Thyroid gland (tissue), 4 donors: ENCODE measurements at regions not wholly inside any gene's neighbourhood (a gene's known extent, or its start where the extent isn't known, plus 50 kb on each side); places are given as distances from the start of the nearest gene placed in this dataset.

Experiments
- POLR2A ChIP-seq, 2 donors: fragments of 450-650 bp; IDR thresholded peaks; one replicate each; pipeline ENCODE4 v1.6.1; 2017; ENCODE audit warnings: antibody characterized with exemption in 2 of 2, mild to moderate bottlenecking in 2 of 2, moderate library complexity in 1 of 2
- TF ChIP-seq, protein P1 (sequence below), 6 experiments: fragments of 200-600 bp in 3 of 6; fragments of 450-650 bp in 3 of 6; sonication (generic) in 3 of 6; IDR thresholded peaks; one replicate each; pipeline ENCODE4 v1.5.1; 2016 to 2019; ENCODE audit warnings: antibody characterized with exemption in 6 of 6, mild to moderate bottlenecking in 2 of 6, inconsistent platforms in 1 of 6, moderate library complexity in 1 of 6

DNA sequence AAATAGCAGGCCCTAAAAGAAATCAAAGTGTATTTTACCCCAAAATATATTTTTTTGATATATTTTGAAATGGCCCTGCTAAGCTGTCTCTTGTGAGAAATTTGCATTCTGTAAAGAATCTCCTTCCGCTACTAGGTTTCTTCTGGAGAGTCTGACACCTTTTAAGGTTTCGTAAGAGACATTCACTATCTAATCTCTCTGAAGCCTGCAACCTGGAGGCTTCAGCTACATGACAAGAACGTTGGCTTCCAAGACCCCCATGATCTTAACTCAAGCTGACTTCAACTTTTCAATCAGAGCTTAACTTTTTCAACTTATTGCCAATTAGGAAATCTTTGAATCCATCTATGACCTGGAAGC is 1894.9 kb upstream of the LRRTM1 start:
- TF ChIP-seq, protein P1, sequence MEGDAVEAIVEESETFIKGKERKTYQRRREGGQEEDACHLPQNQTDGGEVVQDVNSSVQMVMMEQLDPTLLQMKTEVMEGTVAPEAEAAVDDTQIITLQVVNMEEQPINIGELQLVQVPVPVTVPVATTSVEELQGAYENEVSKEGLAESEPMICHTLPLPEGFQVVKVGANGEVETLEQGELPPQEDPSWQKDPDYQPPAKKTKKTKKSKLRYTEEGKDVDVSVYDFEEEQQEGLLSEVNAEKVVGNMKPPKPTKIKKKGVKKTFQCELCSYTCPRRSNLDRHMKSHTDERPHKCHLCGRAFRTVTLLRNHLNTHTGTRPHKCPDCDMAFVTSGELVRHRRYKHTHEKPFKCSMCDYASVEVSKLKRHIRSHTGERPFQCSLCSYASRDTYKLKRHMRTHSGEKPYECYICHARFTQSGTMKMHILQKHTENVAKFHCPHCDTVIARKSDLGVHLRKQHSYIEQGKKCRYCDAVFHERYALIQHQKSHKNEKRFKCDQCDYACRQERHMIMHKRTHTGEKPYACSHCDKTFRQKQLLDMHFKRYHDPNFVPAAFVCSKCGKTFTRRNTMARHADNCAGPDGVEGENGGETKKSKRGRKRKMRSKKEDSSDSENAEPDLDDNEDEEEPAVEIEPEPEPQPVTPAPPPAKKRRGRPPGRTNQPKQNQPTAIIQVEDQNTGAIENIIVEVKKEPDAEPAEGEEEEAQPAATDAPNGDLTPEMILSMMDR (IDR thresholded peaks at IDR 0.05), result no peak
- no peak for TF ChIP-seq POLR2A (IDR thresholded peaks at IDR 0.05)
